Mesendoderm (in vitro differentiated cells): ENCODE measurements at regions not wholly inside any gene's neighbourhood (a gene's known extent, or its start where the extent isn't known, plus 50 kb on each side); places are given as distances from the start of the nearest gene placed in this dataset.

Experiments
- DNase-seq: peaks from one replicate; pipeline ENCODE4 v3.0.0; 2013
- H2AK5ac ChIP-seq: 2 replicates; pipeline ENCODE4 v1.6.1; 2013; ENCODE audit warnings: low read length, inconsistent platforms
- H2BK120ac ChIP-seq: 2 replicates; pipeline ENCODE4 v1.6.1; 2013; ENCODE audit warnings: low read depth, mild to moderate bottlenecking, low read length, moderate library complexity, mixed read lengths
- H2BK15ac ChIP-seq: replicated peaks from 2 replicates; pipeline ENCODE4 v1.6.1; 2013; ENCODE audit warnings: low read depth, mild to moderate bottlenecking, moderate library complexity
- H2BK5ac ChIP-seq: 2 replicates; pipeline ENCODE4 v1.6.1; 2013; ENCODE audit warnings: low read length, inconsistent platforms
- H3K18ac ChIP-seq: 2 replicates; pipeline ENCODE4 v1.6.1; 2013; ENCODE audit warnings: mild to moderate bottlenecking, low read length, mixed read lengths
- H3K23ac ChIP-seq: one replicate; pipeline ENCODE4 v1.6.1; 2013; ENCODE audit warnings: low read length
- H3K27ac ChIP-seq: 2 replicates; pipeline ENCODE4 v1.5.1; 2013; ENCODE audit warnings: low read depth, mild to moderate bottlenecking, inconsistent platforms, low read length, moderate library complexity
- H3K27me3 ChIP-seq: 2 replicates; pipeline ENCODE4 v1.6.1; 2013; ENCODE audit warnings: low read length, control low read depth, mild to moderate bottlenecking, inconsistent platforms; ENCODE audit not compliant: insufficient read depth, poor library complexity
- H3K36me3 ChIP-seq: 2 replicates; pipeline ENCODE4 v1.6.1; 2013; ENCODE audit warnings: low read length, inconsistent platforms; ENCODE audit not compliant: control insufficient read depth, insufficient read depth
- H3K4ac ChIP-seq: one replicate; pipeline ENCODE4 v1.6.1; 2013; ENCODE audit warnings: low read depth, mild to moderate bottlenecking, low read length, moderate library complexity
- H3K4me1 ChIP-seq: 2 replicates; pipeline ENCODE4 v1.6.1; 2013; ENCODE audit warnings: low read depth, low read length, inconsistent platforms; ENCODE audit not compliant: control insufficient read depth
- H3K4me2 ChIP-seq: 2 replicates; pipeline ENCODE4 v1.6.1; 2013; ENCODE audit warnings: low read length
- H3K4me3 ChIP-seq: 2 replicates; pipeline ENCODE4 v1.5.1; 2013; ENCODE audit warnings: mild to moderate bottlenecking, low read length
- H3K56ac ChIP-seq: one replicate; pipeline ENCODE4 v1.6.1; 2013; ENCODE audit warnings: low read length
- H3K79me1 ChIP-seq: 2 replicates; pipeline ENCODE4 v1.6.1; 2013; ENCODE audit warnings: low read length, inconsistent platforms
- H3K79me2 ChIP-seq: 2 replicates; pipeline ENCODE4 v1.6.1; 2013; ENCODE audit warnings: mild to moderate bottlenecking, low read length; ENCODE audit not compliant: control insufficient read depth, insufficient read depth
- H3K9ac ChIP-seq: 2 replicates; pipeline ENCODE4 v1.6.1; 2013; ENCODE audit warnings: low read length, inconsistent platforms
- H4K5ac ChIP-seq: one replicate; pipeline ENCODE4 v1.6.1; 2013; ENCODE audit warnings: low read length
- H4K8ac ChIP-seq: one replicate; pipeline ENCODE4 v1.6.1; 2013; ENCODE audit warnings: low read depth, mild to moderate bottlenecking, control low read depth, low read length, moderate library complexity
- WGBS: extraction: QIAGEN DNeasy Blood & Tissue Kit; methylation state at CpG from one replicate; pipeline ENCODE4 v1.1.7; 2013; ENCODE audit warnings: low lambda C conversion rate, missing lambda C conversion rate; ENCODE audit not compliant: insufficient coverage; ENCODE audit errors: extremely low coverage; 5-methylcytosine and 5-hydroxymethylcytosine counted together

DNA sequence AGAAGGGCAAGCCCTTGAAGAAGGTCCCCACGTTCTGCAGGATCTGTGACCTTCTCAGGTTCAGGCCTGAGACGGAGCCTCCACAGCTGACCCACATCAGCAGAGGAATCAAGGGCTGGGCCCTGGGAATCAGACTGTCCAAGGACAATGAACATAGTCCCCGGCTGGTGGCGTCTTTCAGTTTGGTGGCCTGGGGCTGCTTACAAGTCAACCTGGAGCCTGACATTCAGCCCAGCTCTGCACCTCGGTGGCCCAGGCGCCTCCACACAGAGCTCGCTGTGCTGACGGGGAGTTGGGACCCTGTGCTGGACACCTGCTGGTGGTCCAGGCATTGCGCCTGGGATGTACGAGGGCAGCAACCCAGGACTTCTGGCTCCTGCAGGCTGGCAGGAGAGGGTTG, 523.5 kb downstream of the TBC1D22A start:
- Histone ChIP-seq H3K4me1 (no peaks in the 10 kb centered on the region), H3K4ac (no peak overlapping the region), H3K18ac (no peak overlapping the region), H2AK5ac (no peak overlapping the region), H3K79me2 (no peaks in the 10 kb centered on the region), H4K8ac (no peak overlapping the region), H2BK15ac (no peak overlapping the region), H3K56ac (no peak overlapping the region), H4K5ac (no peak overlapping the region), H3K79me1 (no peaks in the 10 kb centered on the region), H3K4me3 (no peak overlapping the region), H3K23ac (no peak overlapping the region), H3K4me2 (no peak overlapping the region), H3K9ac (no peak overlapping the region), H2BK5ac (no peak overlapping the region), H3K27me3 (no peaks in the 10 kb centered on the region), H3K27ac (no peak overlapping the region), H3K36me3 (no peaks in the 10 kb centered on the region), H2BK120ac (no peak overlapping the region)
- no peak for DNase-seq
- no CpG with 5 or more reads among the region's 10 CpGs for WGBS

DNA sequence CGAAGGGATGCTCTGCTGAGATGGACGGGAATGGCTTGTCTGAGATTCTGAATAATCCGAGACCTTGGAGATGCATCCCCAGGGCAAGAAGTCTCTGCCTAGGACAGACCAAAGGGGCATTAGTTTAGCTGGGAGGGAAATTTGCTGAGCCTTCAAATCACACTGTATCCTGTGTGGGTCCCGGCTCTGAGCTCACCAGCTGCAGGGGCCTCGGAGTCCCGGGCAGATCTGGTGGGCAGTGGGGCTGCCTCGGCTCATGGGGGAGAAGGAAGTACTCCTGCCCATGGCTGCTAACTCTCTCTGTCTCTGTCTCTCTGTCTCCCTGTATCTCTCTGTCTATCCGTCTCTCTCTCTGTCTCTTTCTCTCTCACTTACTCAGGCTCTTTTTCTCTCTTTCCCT, 522.4 kb downstream of the TBC1D22A start:
- Histone ChIP-seq H3K4me1 (no peaks in the 10 kb centered on the region), H3K4me3 (no peak overlapping the region), H3K79me2 (no peaks in the 10 kb centered on the region), H3K18ac (no peak overlapping the region), H2AK5ac (no peak overlapping the region), H3K79me1 (no peaks in the 10 kb centered on the region), H3K56ac (no peak overlapping the region), H3K27ac (no peak overlapping the region), H3K4me2 (no peak overlapping the region), H3K4ac (no peak overlapping the region), H4K5ac (no peak overlapping the region), H3K9ac (no peak overlapping the region), H4K8ac (no peak overlapping the region), H2BK5ac (no peak overlapping the region), H3K23ac (no peak overlapping the region), H2BK15ac (no peak overlapping the region), H3K27me3 (no peaks in the 10 kb centered on the region), H2BK120ac (no peak overlapping the region), H3K36me3 (no peaks in the 10 kb centered on the region)
- DNase-seq = no peak
- WGBS = no CpG with 5 or more reads among the region's 8 CpGs

DNA sequence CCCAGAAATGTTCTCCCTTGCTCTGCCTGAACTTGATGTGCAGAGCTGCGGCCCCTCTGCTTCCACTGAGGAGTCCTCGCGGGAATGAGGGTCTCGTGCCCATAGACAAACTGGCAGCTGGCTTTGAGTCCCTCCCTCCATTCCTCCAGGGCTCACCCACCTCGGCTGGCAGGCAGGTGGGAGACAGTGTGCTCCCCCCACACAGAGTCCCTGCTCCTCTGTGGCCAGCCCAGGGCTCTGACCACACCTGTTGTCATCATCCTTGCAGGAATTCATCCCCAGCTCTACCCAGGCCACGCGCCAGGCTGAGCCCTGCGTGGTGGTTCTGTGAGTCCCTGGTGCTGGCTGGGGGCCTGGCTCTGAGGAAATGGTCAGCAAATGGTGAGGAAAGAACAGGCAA, 521.9 kb downstream of the TBC1D22A start:
- no peak overlapping the region for H2BK15ac ChIP-seq
- no peaks in the 10 kb centered on the region for H3K4me1 ChIP-seq
- no peak overlapping the region for H2BK5ac ChIP-seq
- no peaks in the 10 kb centered on the region for H3K79me2 ChIP-seq
- H3K36me3 ChIP-seq = no peaks in the 10 kb centered on the region
- H3K4ac ChIP-seq = no peak overlapping the region
- H3K4me2 ChIP-seq = no peak overlapping the region
- no peak overlapping the region for H3K23ac ChIP-seq
- H2BK120ac ChIP-seq = no peak overlapping the region
- H3K4me3 ChIP-seq = no peak overlapping the region
- no peak overlapping the region for H3K27ac ChIP-seq
- no peak overlapping the region for H2AK5ac ChIP-seq
- H3K9ac ChIP-seq = no peak overlapping the region
- H3K27me3 ChIP-seq = no peaks in the 10 kb centered on the region
- H4K8ac ChIP-seq = no peak overlapping the region
- H4K5ac ChIP-seq = no peak overlapping the region
- no peak overlapping the region for H3K18ac ChIP-seq
- no peaks in the 10 kb centered on the region for H3K79me1 ChIP-seq
- DNase-seq = no peak
- H3K56ac ChIP-seq = no peak overlapping the region
- no CpG with 5 or more reads among the region's 8 CpGs for WGBS

DNA sequence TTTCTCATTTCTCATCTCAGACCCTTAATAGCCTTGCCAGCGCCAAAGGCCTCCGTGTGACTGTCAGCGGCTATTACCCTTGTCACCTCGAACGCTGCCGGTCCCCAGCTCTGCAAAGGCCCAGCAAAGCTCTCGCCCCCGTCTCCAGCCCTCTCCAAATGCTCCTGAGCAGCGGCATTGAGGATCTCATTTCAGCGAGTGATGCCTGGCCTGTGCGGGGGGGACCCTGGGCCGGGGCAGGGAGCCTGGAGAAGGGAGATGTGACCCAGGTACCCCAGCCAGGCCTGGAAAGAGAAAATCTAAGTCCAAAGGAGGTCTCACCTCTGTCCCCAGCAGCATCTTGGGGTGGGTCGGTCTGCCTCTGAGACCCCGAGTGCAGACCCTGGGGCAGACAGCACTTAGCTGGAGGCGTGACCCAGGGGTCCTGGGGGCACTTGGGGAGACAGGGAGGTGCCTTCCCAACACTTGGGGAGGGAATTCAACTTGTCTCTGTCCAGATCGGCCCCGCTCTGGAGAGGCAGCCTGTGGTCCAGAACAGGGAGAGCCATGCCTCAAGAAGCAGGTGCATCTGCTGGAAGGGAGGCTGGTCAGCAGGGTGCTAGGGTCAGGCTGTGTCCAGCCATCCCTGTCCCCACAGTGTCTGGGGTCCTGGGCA, 521.3 kb downstream of the TBC1D22A start:
- no peak overlapping the region for H3K23ac ChIP-seq
- no peak overlapping the region for H3K18ac ChIP-seq
- H3K79me1 ChIP-seq = no peaks in the 10 kb centered on the region
- H4K5ac ChIP-seq = no peak overlapping the region
- no peaks in the 10 kb centered on the region for H3K27me3 ChIP-seq
- no peak overlapping the region for H3K4ac ChIP-seq
- H2AK5ac ChIP-seq = no peak overlapping the region
- no peak overlapping the region for H2BK120ac ChIP-seq
- H3K36me3 ChIP-seq = no peaks in the 10 kb centered on the region
- H3K4me1 ChIP-seq = no peaks in the 10 kb centered on the region
- no peaks in the 10 kb centered on the region for H3K79me2 ChIP-seq
- no CpG with 5 or more reads among the region's 17 CpGs for WGBS
- H2BK15ac ChIP-seq = no peak overlapping the region
- H4K8ac ChIP-seq = no peak overlapping the region
- H2BK5ac ChIP-seq = no peak overlapping the region
- no peak overlapping the region for H3K9ac ChIP-seq
- H3K56ac ChIP-seq = no peak overlapping the region
- no peak overlapping the region for H3K4me3 ChIP-seq
- no peak for DNase-seq
- H3K27ac ChIP-seq = no peak overlapping the region
- no peak overlapping the region for H3K4me2 ChIP-seq

DNA sequence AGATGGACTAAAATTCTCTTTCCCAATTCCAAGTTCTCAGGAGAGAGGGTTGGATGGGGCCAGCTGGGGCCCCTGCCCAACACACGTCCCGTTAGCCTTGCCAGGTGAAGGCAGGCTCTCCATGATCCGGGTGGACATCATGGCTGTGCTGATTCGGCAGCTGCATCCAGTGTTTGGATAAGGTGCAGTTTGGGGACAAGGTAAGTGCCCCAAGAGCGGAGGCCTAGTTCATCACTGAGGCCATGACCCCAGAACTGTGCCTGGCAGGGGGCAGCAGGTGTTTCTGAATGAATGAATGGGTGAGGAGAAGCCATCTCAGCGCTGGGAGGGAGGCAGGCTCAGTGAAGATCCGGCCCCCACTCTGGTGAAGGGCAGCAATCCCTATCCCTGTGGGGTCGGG, 520.4 kb downstream of the TBC1D22A start:
- H3K79me1 ChIP-seq = no peaks in the 10 kb centered on the region
- H2BK15ac ChIP-seq = no peak overlapping the region
- H3K36me3 ChIP-seq = no peaks in the 10 kb centered on the region
- H3K9ac ChIP-seq = no peak overlapping the region
- H4K8ac ChIP-seq = no peak overlapping the region
- no peak overlapping the region for H2AK5ac ChIP-seq
- no peak overlapping the region for H2BK5ac ChIP-seq
- no peak overlapping the region for H3K23ac ChIP-seq
- H3K4me2 ChIP-seq = no peak overlapping the region
- no CpG with 5 or more reads among the region's 8 CpGs for WGBS
- no peak for DNase-seq
- no peaks in the 10 kb centered on the region for H3K79me2 ChIP-seq
- no peak overlapping the region for H3K4ac ChIP-seq
- H3K27ac ChIP-seq = no peak overlapping the region
- H3K4me3 ChIP-seq = no peak overlapping the region
- no peak overlapping the region for H3K56ac ChIP-seq
- no peaks in the 10 kb centered on the region for H3K27me3 ChIP-seq
- H3K4me1 ChIP-seq = no peaks in the 10 kb centered on the region
- no peak overlapping the region for H3K18ac ChIP-seq
- H2BK120ac ChIP-seq = no peak overlapping the region
- no peak overlapping the region for H4K5ac ChIP-seq

DNA sequence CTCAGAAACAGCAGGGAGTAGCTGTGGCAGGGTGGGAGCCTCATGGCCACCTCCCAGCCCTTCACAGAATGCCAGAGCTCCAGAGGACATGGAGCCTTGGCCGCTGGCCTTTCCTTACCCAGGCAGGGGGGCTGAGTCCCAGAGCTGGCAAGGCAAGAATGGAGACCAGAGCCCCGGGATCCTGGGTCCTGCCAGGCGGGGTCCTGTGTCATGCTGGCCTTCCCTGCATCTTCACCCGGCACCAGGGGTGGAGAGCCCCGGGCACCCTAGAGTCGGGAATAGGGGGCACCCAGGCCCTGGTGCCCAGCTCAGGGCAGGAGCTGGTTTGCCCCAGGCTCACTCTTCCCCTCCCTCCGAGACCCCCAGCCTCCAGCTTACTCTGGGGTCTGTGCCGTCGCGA, 519.9 kb downstream of the TBC1D22A start:
- DNase-seq = no peak
- Histone ChIP-seq H3K4ac (no peak overlapping the region), H4K8ac (no peak overlapping the region), H4K5ac (no peak overlapping the region), H3K79me1 (no peaks in the 10 kb centered on the region), H3K18ac (no peak overlapping the region), H2BK120ac (no peak overlapping the region), H3K36me3 (no peaks in the 10 kb centered on the region), H3K4me2 (no peak overlapping the region), H2AK5ac (no peak overlapping the region), H3K27me3 (no peaks in the 10 kb centered on the region), H3K9ac (no peak overlapping the region), H3K79me2 (no peaks in the 10 kb centered on the region), H3K4me3 (no peak overlapping the region), H3K4me1 (no peaks in the 10 kb centered on the region), H3K23ac (no peak overlapping the region), H3K27ac (no peak overlapping the region), H2BK15ac (no peak overlapping the region), H2BK5ac (no peak overlapping the region), H3K56ac (no peak overlapping the region)
- no CpG with 5 or more reads among the region's 10 CpGs for WGBS
